ENCODE measurements at regions not wholly inside any gene's neighbourhood (a gene's known extent, or its start where the extent isn't known, plus 50 kb on each side); places are given as distances from the start of the nearest gene placed in this dataset.

- no peak for TF ChIP-seq EZH2 (IDR thresholded peaks at IDR 0.05; ENCODE audit: low read depth, unreplicated experiment)
- TF ChIP-seq EZH2phosphoT487 (IDR thresholded peaks at IDR 0.05; ENCODE audit: unreplicated experiment), result no peak
- no peak for TF ChIP-seq CTCF (conservative IDR thresholded peaks at IDR 0.05; ENCODE audit: low read depth in 2 of 2)
- no peak for TF ChIP-seq REST (IDR thresholded peaks at IDR 0.05; ENCODE audit: unreplicated experiment)
- no peak for TF ChIP-seq POLR2AphosphoS5 (IDR thresholded peaks at IDR 0.05; ENCODE audit: low read depth)
These were observed 624.5 kb downstream of the TOX3 start for GRCh38 chr16:51922476-51922875.
